UCSD-AML1 (cell line): ENCODE measurements at regions not wholly inside any gene's neighbourhood (a gene's known extent, or its start where the extent isn't known, plus 50 kb on each side); places are given as distances from the start of the nearest gene placed in this dataset.
"Not testable (repeated sequence)": the region's sequence is repeated elsewhere in the genome, so short reads cannot be mapped to it uniquely, and the experiment has no call there.

Source experiments
- DNase-seq: peaks from one replicate; lab custom pipeline; 2025; ENCODE audit not compliant: unreplicated experiment; lab: John Stamatoyannopoulos, UW

DNA sequence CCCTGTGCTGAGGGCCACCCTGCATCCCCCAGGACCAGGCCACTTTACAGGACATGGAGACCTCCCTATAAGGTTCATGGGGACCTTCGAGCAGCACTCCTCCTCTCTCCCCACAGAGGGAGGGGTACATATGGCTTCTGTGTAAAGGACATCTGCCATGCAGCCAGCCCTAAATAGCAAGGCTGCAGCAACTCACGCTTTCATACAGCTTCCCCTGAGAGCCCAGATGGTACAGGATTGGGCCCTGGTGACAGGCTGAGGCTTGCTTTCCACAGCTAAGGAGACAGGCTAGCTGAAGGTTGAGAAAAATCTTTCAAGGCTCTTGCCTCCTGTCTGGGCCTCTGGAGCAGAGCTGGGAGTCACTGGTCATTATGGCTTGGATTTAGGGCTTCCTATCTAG lies 147.0 kb upstream of the ZNF366 start:
- DNase-seq, result no peak

DNA sequence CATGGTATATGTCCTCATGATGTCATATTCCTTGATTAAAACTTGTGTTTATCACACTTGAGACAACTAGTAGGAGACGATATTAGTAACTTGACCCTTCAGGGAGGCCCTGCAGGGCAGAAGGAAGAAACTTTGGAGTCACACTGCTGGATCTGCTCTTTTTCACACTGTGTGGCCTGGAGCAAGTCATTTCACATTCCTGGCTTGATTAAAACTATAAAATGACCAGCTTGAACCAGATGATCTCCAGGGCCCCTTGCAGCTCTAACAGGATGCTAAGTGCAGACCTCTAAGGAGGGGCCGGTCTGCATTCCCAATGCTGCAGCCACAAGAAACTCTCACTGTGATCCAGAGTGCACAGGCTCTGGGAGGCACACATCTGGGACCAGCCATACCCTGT lies 146.4 kb upstream of the ZNF366 start:
- DNase-seq, result no peak

DNA sequence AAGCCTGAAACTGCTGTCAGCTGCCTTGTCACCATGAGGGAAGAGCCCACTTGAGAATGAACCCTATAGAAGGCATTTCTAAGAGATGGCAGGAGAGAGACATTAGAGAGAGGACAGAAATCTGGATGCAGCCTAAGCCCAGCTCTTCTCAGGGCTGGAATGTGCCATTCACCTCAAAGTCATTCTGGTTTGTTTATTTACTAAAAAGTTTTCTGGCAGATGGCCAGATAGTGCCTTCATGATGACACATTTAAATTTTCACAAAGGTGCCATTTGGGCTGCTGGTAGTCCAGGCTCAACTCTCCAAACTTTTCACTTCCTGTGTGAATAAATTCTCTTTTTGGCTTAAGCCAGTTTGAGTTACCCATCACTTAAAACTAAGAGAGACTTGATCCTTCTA lies 144.6 kb upstream of the ZNF366 start:
- no peak for DNase-seq

DNA sequence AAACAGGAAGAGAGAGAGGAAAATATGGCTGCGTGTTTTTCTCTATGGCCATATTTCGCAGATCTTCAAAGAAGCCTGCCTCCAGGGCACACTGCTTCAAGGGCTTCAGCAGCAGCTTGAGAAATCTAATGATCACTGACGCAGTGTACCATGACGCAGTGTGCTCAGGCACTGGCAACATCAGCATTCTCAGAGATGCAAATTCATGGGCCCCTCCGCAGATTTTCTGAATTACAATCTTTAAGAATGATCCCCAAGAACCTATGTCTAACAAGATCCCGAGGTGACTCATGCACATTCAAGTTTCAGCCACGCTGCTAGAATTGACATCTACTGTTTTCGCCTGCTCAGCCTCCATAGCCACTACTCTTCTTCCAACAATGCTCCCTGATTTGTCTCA lies 143.9 kb upstream of the ZNF366 start:
- DNase-seq, result no peak

GRCh38 chr5:72649449-72649848 lies 142.2 kb upstream of the ZNF366 start:
- DNase-seq, result no peak

- no peak for DNase-seq
Measured at GRCh38 chr5:72648480-72648879, 141.3 kb upstream of the ZNF366 start.

DNA sequence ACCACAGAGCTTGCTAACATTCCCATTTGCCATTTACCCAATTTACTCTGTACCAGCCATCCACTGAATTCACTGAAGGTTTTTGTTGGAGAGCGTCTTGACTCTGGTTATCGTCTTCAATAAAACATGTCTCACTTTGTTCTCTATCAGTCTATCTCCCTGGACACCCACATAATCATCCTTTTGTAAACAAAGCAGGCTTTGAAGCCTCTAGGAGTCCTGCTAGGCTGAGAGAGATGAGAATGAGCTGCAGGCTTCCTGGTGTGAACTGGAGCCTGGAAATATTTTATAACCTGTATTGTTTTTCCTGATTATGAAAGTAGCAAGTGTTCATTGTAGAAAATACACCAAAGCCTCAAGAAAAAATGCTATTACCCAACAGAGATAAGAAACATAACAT lies 140.6 kb upstream of the ZNF366 start:
- DNase-seq, result no peak

- no peak for DNase-seq
Measured at GRCh38 chr5:72646246-72646866, 139.1 kb upstream of the ZNF366 start.

- no peak for DNase-seq
Measured at GRCh38 chr5:72645064-72645846, 138.0 kb upstream of the ZNF366 start.

GRCh38 chr5:72644296-72644695 lies 137.1 kb upstream of the ZNF366 start:
- no peak for DNase-seq

GRCh38 chr5:72641164-72641563 lies 134.0 kb upstream of the ZNF366 start:
- no peak for DNase-seq

- no peak for DNase-seq
Measured at GRCh38 chr5:72637058-72637457, 129.8 kb upstream of the ZNF366 start.

- DNase-seq, result not testable (repeated sequence)
Measured at GRCh38 chr5:72636565-72636964, 129.4 kb upstream of the ZNF366 start.

GRCh38 chr5:72634444-72634843 lies 127.2 kb upstream of the ZNF366 start:
- DNase-seq, result no peak

- no peak for DNase-seq
Measured at GRCh38 chr5:72633649-72634048, 126.4 kb upstream of the ZNF366 start.

- DNase-seq, result no peak
Measured at GRCh38 chr5:72633041-72633445, 125.8 kb upstream of the ZNF366 start.

GRCh38 chr5:72630721-72631120 lies 123.5 kb upstream of the ZNF366 start:
- DNase-seq, result no peak

DNA sequence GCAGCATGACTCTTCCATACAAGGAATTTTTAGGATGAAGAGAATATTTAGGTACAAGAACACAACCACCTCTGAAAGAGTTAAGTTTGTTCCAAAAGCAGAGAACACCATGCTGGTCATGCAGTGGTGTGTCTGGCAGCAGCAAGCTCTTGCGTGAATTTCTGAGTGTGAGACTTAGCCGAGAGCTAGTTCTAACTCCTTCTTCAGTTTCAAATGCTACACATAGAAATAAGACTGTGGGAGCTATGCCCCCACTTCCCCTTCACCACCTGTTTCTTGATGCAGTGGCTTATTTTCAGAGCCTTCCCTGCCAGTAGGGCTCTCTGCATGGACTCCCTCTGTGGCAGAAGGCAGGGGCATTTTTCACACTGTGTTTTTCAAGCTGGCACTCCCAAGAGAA lies 122.9 kb upstream of the ZNF366 start:
- DNase-seq, result no peak

DNA sequence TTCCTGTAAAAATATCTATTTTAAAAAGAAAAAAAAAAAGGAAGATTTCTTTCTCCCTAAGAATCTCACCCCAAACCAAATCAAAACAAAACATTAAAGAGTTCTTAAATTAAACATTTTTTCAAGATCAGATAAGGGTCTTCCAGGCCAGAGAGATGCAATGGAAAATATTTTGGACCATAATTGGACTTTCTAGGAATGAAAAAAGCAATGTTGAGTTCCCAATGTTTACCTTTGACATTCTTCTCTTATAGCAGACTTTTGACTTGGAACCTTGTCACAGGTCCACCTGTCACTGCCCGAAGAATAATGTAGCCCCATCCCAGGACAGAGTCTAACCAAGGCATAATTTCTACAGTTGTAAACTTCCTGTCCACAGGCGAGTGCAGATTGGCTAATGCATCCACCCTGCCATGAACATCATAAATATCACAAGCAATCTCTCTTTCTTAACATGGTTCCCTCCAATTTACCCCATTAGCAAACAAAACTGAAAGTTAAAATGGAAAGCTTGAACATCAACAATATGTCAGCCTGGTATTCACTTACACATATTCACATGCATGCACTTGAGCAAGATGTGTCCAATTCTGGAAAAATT lies 121.7 kb upstream of the ZNF366 start:
- no peak for DNase-seq

DNA sequence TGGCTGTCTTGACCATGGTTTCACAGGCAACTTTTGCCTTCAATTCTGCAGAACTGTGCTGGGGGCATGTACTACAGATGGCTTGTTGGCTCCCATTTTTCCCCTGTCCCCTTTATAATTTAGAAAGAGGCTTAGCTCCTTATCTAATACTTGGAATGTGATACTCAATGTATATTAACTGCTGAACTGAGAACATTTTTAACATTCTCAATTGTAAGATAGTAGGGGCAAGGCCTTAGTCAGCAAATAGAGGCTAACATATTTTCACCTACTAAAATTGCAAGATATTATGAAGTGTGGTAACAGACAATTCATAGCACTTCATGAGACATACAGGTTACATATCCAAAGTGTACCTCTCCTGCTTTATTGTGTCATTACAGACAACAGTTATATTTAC lies 118.1 kb upstream of the ZNF366 start:
- DNase-seq, result no peak

DNA sequence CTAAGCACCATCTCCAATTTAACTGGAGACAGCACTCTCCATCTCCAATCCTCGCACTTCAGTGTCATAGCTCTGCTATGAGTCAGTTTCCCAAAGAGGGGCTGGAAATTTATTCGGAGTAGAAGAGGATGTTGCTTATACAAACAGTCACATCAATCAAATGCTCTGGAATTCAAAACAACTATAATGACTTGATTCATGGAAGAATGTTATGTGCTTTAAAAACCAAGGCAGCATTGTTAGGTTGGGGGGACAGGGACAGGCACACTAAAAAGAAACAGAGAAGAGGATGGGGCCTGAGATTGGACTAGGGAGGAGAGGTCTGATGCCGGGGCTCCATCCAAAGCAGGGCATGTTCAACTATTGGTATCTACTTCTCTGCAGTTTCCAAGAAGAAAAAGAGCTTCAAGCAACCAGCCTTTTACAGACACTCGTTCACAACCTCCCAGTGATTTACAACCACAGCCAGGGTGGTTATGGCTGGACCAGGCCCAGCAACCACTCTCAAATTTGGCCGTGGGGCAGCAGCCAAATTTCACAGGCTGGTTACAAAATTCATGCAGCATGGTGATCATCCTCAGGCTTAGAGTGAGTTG lies 117.5 kb upstream of the ZNF366 start:
- no peak for DNase-seq

GRCh38 chr5:72623936-72624335 lies 116.7 kb upstream of the ZNF366 start:
- no peak for DNase-seq
